GM23338 (cell line): ENCODE measurements at regions not wholly inside any gene's neighbourhood (a gene's known extent, or its start where the extent isn't known, plus 50 kb on each side); places are given as distances from the start of the nearest gene placed in this dataset.

Experiments used
- ATAC-seq: fragments of 200-7000 bp; cut with Tn5 transposase; 3 replicates; pipeline ENCODE4 v1.9.1; 2020
- DNase-seq: peaks from one replicate; pipeline ENCODE4 v3.0.0-alpha.2; 2015; ENCODE audit warnings: low spot score
- H2AFZ ChIP-seq: fragments of 200-600 bp; sonication (generic); 2 replicates; pipeline ENCODE4 v1.8.0; 2016; ENCODE audit warnings: antibody characterized with exemption, mild to moderate bottlenecking, moderate library complexity
- H3F3A ChIP-seq: fragments of 200-600 bp; sonication (generic); replicated peaks from 2 replicates; pipeline ENCODE4 v1.8.0; 2017; ENCODE audit warnings: antibody characterized with exemption, mixed run types, low read depth
- H3K27ac ChIP-seq: fragments of 200-600 bp; sonication (generic); 2 replicates; pipeline ENCODE4 v1.6.1; 2016; ENCODE audit warnings: low read depth
- H3K27me3 ChIP-seq: fragments of 200-600 bp; sonication (generic); 2 replicates; pipeline ENCODE4 v1.8.0; 2016; ENCODE audit warnings: mild to moderate bottlenecking, mixed run types, moderate library complexity; ENCODE audit not compliant: insufficient read depth
- H3K36me3 ChIP-seq: fragments of 200-600 bp; sonication (generic); 2 replicates; pipeline ENCODE4 v1.8.0; 2016; ENCODE audit warnings: mild to moderate bottlenecking; ENCODE audit not compliant: insufficient read depth
- H3K4me1 ChIP-seq: fragments of 200-600 bp; sonication (generic); 2 replicates; pipeline ENCODE4 v1.8.0; 2016; ENCODE audit warnings: mild to moderate bottlenecking, moderate library complexity; ENCODE audit not compliant: insufficient read depth
- H3K4me2 ChIP-seq: fragments of 200-600 bp; sonication (generic); 2 replicates; pipeline ENCODE4 v1.7.1; 2017; ENCODE audit warnings: mixed run types
- H3K4me3 ChIP-seq: fragments of 200-600 bp; sonication (generic); 2 replicates; pipeline ENCODE4 v1.6.1; 2016; ENCODE audit warnings: mixed run types
- H3K79me2 ChIP-seq: fragments of 200-600 bp; sonication (generic); replicated peaks from 2 replicates; pipeline ENCODE4 v1.8.0; 2017; ENCODE audit warnings: mild to moderate bottlenecking; ENCODE audit not compliant: insufficient read depth
- H3K9me2 ChIP-seq: fragments of 200-600 bp; sonication (generic); 2 replicates; pipeline ENCODE4 v1.8.0; 2017; ENCODE audit not compliant: insufficient read depth
- H4K20me1 ChIP-seq: fragments of 200-600 bp; sonication (generic); replicated peaks from 2 replicates; pipeline ENCODE4 v1.8.0; 2017; ENCODE audit warnings: mild to moderate bottlenecking; ENCODE audit not compliant: insufficient read depth
- H3K27ac Mint-ChIP-seq: 2 replicates; pipeline ENCODE4 v1.8.0; 2020; ENCODE audit warnings: inconsistent platforms, mild to moderate bottlenecking, moderate library complexity, mixed read lengths
- H3K27me3 Mint-ChIP-seq: 3 replicates; pipeline ENCODE4 v1.8.0; 2022; ENCODE audit warnings: low read depth, mild to moderate bottlenecking, moderate library complexity, mixed read lengths, inconsistent platforms; ENCODE audit not compliant: insufficient read depth, poor library complexity
- H3K36me3 Mint-ChIP-seq: 3 replicates; pipeline ENCODE4 v1.8.0; 2021; ENCODE audit warnings: low read depth, mild to moderate bottlenecking, inconsistent platforms, moderate library complexity, mixed read lengths
- H3K4me1 Mint-ChIP-seq: 3 replicates; pipeline ENCODE4 v1.8.0; 2020; ENCODE audit warnings: mild to moderate bottlenecking, inconsistent platforms, mixed read lengths
- H3K4me3 Mint-ChIP-seq: 3 replicates; pipeline ENCODE4 v1.8.0; 2021; ENCODE audit warnings: moderate library complexity, mild to moderate bottlenecking, inconsistent platforms, mixed read lengths
- H3K9me3 Mint-ChIP-seq: 3 replicates; pipeline ENCODE4 v1.8.0; 2020; ENCODE audit warnings: moderate library complexity, mild to moderate bottlenecking, inconsistent platforms, mixed read lengths
- CREB1 ChIP-seq: fragments of 250-450 bp; sonication (Bioruptor Pico); IDR thresholded peaks from 2 replicates; pipeline ENCODE4 v1.5.0; 2020; ENCODE audit warnings: low read depth, mild to moderate bottlenecking, moderate library complexity
- ETS1 ChIP-seq: IDR thresholded peaks from 2 replicates; pipeline ENCODE4 v1.6.1; 2016; ENCODE audit warnings: antibody characterized with exemption
- EZH2 ChIP-seq: fragments of 200-600 bp; sonication (generic); IDR thresholded peaks from one replicate; pipeline ENCODE4 v1.8.0; 2017; ENCODE audit warnings: antibody characterized with exemption, mild to moderate bottlenecking, low read depth; ENCODE audit not compliant: unreplicated experiment
- EZH2phosphoT487 ChIP-seq: fragments of 200-600 bp; sonication (generic); IDR thresholded peaks from one replicate; pipeline ENCODE4 v1.8.1; 2018; ENCODE audit warnings: antibody characterized with exemption; ENCODE audit not compliant: unreplicated experiment
- JUNB ChIP-seq: IDR thresholded peaks from one replicate; pipeline ENCODE4 v1.6.1; 2016; ENCODE audit warnings: antibody characterized with exemption; ENCODE audit not compliant: unreplicated experiment
- NANOG ChIP-seq: IDR thresholded peaks from 2 replicates; pipeline ENCODE4 v1.6.1; 2016; ENCODE audit warnings: antibody characterized with exemption, borderline replicate concordance
- POLR2AphosphoS5 ChIP-seq: IDR thresholded peaks from 2 replicates; pipeline ENCODE4 v1.6.1; 2016; ENCODE audit warnings: antibody characterized with exemption, low read depth
- STAT1 ChIP-seq: IDR thresholded peaks from one replicate; pipeline ENCODE4 v1.6.1; 2016; ENCODE audit warnings: antibody characterized with exemption; ENCODE audit not compliant: unreplicated experiment
- ZNF114 ChIP-seq: fragments of 250-450 bp; sonication (Bioruptor Pico); IDR thresholded peaks from 2 replicates; pipeline ENCODE4 v1.5.0; 2020; ENCODE audit warnings: mild to moderate bottlenecking, moderate library complexity
- ZNF331 ChIP-seq: fragments of 250-450 bp; sonication (Bioruptor Pico); IDR thresholded peaks from 2 replicates; pipeline ENCODE4 v1.5.0; 2020; ENCODE audit warnings: low read depth, mild to moderate bottlenecking, moderate library complexity
- ZNF462 ChIP-seq: fragments of 250-450 bp; sonication (Bioruptor Pico); IDR thresholded peaks from 2 replicates; pipeline ENCODE4 v1.5.0; 2020; ENCODE audit warnings: mild to moderate bottlenecking, moderate library complexity
- TF ChIP-seq, protein P1 (sequence below), 2 experiments: fragments of 200-600 bp in 1 of 2; sonication (generic) in 1 of 2; conservative IDR thresholded peaks; 2 replicates each; pipeline versions ENCODE4 v1.5.1 to v1.6.1; 2016 to 2017; ENCODE audit warnings: antibody characterized with exemption in 2 of 2, low read depth in 2 of 2, mild to moderate bottlenecking in 2 of 2, moderate library complexity in 1 of 2
- TF ChIP-seq, protein P2 (sequence below): IDR thresholded peaks from one replicate; pipeline ENCODE4 v1.6.1; 2018; ENCODE audit warnings: antibody characterized with exemption; ENCODE audit not compliant: unreplicated experiment

GRCh38 chr2:203797712-203798111, 69.9 kb upstream of the CTLA4 start:
- DNase-seq = no peak
- H3K27ac ChIP-seq = no peak overlapping the region
- H4K20me1 ChIP-seq = no peaks in the 10 kb centered on the region
- H3K9me2 ChIP-seq = no peaks in the 10 kb centered on the region
- no peak for TF ChIP-seq CREB1
- TF ChIP-seq, protein P1, sequence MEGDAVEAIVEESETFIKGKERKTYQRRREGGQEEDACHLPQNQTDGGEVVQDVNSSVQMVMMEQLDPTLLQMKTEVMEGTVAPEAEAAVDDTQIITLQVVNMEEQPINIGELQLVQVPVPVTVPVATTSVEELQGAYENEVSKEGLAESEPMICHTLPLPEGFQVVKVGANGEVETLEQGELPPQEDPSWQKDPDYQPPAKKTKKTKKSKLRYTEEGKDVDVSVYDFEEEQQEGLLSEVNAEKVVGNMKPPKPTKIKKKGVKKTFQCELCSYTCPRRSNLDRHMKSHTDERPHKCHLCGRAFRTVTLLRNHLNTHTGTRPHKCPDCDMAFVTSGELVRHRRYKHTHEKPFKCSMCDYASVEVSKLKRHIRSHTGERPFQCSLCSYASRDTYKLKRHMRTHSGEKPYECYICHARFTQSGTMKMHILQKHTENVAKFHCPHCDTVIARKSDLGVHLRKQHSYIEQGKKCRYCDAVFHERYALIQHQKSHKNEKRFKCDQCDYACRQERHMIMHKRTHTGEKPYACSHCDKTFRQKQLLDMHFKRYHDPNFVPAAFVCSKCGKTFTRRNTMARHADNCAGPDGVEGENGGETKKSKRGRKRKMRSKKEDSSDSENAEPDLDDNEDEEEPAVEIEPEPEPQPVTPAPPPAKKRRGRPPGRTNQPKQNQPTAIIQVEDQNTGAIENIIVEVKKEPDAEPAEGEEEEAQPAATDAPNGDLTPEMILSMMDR (conservative IDR thresholded peaks at IDR 0.05; ENCODE audit: low read depth in 2 of 2) = no peak
- TF ChIP-seq POLR2AphosphoS5 = no peak
- no peak for TF ChIP-seq NANOG
- TF ChIP-seq, protein P2, sequence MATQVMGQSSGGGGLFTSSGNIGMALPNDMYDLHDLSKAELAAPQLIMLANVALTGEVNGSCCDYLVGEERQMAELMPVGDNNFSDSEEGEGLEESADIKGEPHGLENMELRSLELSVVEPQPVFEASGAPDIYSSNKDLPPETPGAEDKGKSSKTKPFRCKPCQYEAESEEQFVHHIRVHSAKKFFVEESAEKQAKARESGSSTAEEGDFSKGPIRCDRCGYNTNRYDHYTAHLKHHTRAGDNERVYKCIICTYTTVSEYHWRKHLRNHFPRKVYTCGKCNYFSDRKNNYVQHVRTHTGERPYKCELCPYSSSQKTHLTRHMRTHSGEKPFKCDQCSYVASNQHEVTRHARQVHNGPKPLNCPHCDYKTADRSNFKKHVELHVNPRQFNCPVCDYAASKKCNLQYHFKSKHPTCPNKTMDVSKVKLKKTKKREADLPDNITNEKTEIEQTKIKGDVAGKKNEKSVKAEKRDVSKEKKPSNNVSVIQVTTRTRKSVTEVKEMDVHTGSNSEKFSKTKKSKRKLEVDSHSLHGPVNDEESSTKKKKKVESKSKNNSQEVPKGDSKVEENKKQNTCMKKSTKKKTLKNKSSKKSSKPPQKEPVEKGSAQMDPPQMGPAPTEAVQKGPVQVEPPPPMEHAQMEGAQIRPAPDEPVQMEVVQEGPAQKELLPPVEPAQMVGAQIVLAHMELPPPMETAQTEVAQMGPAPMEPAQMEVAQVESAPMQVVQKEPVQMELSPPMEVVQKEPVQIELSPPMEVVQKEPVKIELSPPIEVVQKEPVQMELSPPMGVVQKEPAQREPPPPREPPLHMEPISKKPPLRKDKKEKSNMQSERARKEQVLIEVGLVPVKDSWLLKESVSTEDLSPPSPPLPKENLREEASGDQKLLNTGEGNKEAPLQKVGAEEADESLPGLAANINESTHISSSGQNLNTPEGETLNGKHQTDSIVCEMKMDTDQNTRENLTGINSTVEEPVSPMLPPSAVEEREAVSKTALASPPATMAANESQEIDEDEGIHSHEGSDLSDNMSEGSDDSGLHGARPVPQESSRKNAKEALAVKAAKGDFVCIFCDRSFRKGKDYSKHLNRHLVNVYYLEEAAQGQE = no peak
- TF ChIP-seq STAT1 = no peak
- TF ChIP-seq EZH2 = no peak
- no peak for TF ChIP-seq ETS1
- TF ChIP-seq ZNF331 (CRISPR knock-in tag) = no peak
- no peak for TF ChIP-seq ZNF462 (CRISPR knock-in tag)
- no peak for TF ChIP-seq EZH2phosphoT487
- no peak for TF ChIP-seq JUNB
- TF ChIP-seq ZNF114 = no peak
- H3K27me3 ChIP-seq = no peaks in the 10 kb centered on the region
- Mint-ChIP-seq H3K9me3 (no peaks in the 10 kb centered on the region), H3K27me3 (peaks cover 2% of the 10 kb centered on the region), H3K4me3 (no peak overlapping the region), H3K4me1 (peaks cover 14% of the 10 kb centered on the region; the same call in 2 of the 3 replicates), H3K27ac (no peak overlapping the region), H3K36me3 (no peaks in the 10 kb centered on the region)
- H3K36me3 ChIP-seq = no peaks in the 10 kb centered on the region
- no peak overlapping the region for H3K4me2 ChIP-seq
- no peaks in the 10 kb centered on the region for H3F3A ChIP-seq
- H3K4me1 ChIP-seq = no peaks in the 10 kb centered on the region; the same call in 1 of the 2 replicates
- no peak overlapping the region for H2AFZ ChIP-seq
- H3K4me3 ChIP-seq = no peak overlapping the region
- H3K79me2 ChIP-seq = no peaks in the 10 kb centered on the region
- ATAC-seq = no peak
